ENCODE measurements at regions not wholly inside any gene's neighbourhood (a gene's known extent, or its start where the extent isn't known, plus 50 kb on each side); places are given as distances from the start of the nearest gene placed in this dataset.

DNA sequence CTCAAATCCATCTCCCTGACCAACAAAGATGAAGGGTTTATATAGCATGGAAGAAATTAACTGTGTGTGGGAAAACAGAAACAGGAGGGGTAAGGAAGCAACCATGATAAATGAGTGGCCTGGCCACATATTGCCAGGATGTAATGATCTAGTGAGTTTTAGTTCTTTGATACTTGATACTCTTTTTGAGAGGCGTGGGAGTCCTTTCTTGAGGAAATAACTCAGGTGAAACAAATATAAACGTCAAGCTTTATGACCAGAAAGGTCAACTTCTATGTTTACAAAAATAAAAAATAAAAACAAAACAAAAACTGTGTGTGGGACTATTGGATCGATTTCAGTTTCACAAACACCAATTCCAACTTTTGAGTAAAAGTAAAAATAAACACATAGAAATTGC lies 860.8 kb upstream of the B3GALT2 start:
- no peak overlapping the region for H3K27ac ChIP-seq
- TF ChIP-seq, protein P1, sequence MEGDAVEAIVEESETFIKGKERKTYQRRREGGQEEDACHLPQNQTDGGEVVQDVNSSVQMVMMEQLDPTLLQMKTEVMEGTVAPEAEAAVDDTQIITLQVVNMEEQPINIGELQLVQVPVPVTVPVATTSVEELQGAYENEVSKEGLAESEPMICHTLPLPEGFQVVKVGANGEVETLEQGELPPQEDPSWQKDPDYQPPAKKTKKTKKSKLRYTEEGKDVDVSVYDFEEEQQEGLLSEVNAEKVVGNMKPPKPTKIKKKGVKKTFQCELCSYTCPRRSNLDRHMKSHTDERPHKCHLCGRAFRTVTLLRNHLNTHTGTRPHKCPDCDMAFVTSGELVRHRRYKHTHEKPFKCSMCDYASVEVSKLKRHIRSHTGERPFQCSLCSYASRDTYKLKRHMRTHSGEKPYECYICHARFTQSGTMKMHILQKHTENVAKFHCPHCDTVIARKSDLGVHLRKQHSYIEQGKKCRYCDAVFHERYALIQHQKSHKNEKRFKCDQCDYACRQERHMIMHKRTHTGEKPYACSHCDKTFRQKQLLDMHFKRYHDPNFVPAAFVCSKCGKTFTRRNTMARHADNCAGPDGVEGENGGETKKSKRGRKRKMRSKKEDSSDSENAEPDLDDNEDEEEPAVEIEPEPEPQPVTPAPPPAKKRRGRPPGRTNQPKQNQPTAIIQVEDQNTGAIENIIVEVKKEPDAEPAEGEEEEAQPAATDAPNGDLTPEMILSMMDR (IDR thresholded peaks at IDR 0.05), result no peak
- TF ChIP-seq ZFX (IDR thresholded peaks at IDR 0.05; ENCODE audit: borderline replicate concordance), result no peak

DNA sequence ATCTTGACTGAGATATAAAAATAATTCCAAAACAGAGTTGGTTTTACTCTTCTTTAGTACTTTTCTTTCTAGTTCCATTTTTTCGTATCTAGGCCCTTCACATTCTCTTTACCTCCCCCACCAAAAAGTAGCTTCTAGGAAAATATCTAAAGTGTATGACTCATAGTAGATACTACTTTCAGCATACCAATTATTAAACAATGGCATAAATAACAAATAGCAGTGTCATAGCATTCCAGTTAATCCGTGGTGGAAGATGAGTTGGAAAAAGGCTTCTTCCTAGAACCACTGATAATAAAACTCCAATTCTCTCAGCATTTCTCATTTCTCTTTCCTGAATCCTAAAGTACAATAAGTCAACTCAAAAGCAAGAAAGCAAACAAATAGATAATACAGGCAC lies 859.0 kb upstream of the B3GALT2 start:
- no peak for TF ChIP-seq ZFX (IDR thresholded peaks at IDR 0.05; ENCODE audit: borderline replicate concordance)
- TF ChIP-seq, protein P1 (IDR thresholded peaks at IDR 0.05), result no peak
- no peak overlapping the region for H3K27ac ChIP-seq

DNA sequence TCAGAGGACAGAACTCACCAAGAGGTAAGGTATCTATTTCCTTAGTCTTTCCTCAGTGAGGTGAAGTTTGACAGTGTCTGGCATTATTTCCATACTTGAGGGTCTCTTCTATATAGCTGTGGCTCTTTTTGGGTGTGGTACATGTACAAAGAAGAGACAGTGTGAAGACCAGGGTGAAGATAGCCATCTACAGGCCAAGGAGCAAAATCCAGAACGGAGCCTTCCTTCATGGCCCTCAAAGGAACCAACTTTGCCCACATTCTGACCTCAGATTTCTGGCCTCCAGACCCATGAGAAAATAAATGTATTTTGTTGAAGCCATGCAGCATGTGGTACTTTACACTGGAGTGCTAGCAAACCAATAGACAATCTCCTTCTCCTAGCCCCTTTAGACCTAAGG lies 858.5 kb upstream of the B3GALT2 start:
- TF ChIP-seq ZFX (IDR thresholded peaks at IDR 0.05; ENCODE audit: borderline replicate concordance), result no peak
- TF ChIP-seq, protein P1 (IDR thresholded peaks at IDR 0.05), result no peak
- H3K27ac ChIP-seq, result no peak overlapping the region

DNA sequence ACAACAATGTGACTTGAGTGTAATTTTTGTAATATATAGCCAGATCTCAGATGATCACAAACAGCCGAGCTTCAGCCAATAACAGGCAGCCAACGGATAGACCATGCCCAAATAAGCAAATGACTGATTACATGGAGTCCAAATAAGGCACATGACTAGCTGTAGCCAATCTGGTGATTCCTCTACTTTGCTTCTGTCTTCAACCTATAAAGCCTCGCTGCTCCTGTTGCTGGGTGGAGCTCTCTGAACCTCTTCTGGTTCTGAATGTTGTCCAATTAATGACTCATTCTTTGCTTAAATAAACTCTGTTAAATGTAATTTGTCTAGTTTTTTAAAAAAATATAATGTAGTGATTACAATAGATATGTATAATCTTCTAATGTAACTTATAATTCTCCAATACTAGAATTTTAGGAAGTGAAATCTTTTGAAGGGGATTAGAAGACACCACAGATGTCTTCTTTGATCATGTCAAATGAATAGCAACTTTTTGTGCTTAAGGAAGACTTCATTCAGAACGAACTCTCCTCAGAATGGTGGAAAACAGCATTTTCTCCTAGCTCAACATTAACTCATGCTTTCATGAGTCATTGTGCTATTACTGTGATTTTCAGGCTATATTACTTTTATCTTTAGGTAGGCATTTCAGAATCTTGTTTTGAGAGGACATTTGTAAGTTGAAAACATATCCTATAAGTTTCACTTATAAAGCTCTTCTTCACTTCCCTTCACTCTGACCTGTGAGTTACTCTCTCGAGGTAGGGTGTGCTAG lies 857.8 kb upstream of the B3GALT2 start:
- TF ChIP-seq, protein P1 (IDR thresholded peaks at IDR 0.05), result no peak
- TF ChIP-seq ZFX (IDR thresholded peaks at IDR 0.05; ENCODE audit: borderline replicate concordance), result no peak
- no peak overlapping the region for H3K27ac ChIP-seq

DNA sequence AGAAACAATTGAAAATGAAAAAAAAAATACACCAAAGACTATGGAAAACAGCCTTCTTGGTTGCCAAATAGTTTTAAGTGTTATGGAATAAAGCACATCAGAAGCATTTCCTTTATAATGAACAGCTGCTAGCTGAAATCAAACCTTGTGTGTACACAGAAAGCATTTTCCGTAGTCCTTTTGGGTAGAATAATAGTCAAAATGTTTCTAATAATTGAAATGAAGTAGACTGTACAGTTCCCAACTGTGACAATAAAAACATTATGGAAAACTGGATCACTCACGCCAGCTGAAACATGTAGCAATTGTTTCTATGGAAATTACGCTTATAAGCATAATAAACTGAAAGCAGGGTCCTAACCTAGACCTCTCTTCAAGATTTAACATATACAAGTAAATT lies 856.3 kb upstream of the B3GALT2 start:
- H3K27ac ChIP-seq, result no peak overlapping the region
- TF ChIP-seq, protein P1 (IDR thresholded peaks at IDR 0.05), result no peak
- no peak for TF ChIP-seq ZFX (IDR thresholded peaks at IDR 0.05; ENCODE audit: borderline replicate concordance)

DNA sequence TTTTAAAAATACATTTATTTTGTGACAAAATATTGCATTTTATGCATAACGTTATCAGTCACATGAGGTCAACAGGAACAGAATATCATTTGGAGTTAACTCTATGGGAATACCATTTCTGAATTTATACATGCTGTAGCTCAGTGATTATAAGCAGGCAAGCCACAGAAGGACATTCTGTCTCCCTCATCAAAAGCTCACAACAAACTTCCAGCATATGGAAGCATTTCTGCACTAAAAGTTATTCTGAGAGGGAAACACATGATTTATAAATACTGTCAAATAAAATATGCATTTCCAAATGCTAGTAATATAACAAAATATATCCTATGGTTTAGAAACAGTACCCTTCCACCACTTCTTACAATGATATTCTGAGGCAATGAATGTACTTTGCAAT lies 854.1 kb upstream of the B3GALT2 start:
- TF ChIP-seq ZFX (IDR thresholded peaks at IDR 0.05; ENCODE audit: borderline replicate concordance), result no peak
- TF ChIP-seq, protein P1 (IDR thresholded peaks at IDR 0.05), result no peak
- H3K27ac ChIP-seq, result no peak overlapping the region

DNA sequence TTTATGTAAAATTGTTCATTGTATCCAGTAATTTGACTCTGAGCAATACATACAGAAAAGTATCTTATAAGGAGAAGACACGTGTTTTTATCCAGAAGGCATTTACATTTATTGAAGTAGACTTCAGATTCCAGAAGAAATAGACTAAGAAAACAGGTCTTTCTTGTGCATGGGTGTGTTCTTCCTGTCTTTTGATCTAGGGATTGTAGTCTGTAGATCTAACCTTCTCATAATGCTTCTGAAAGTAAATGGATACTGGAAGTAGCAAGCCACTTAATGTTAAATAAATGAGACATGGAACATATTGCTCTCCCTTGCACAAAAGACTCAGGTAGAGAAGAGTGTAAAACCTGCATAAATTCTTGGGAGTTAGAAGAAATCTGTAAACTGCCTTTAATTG lies 853.2 kb upstream of the B3GALT2 start:
- no peak overlapping the region for H3K27ac ChIP-seq
- TF ChIP-seq, protein P1 (IDR thresholded peaks at IDR 0.05), result no peak
- TF ChIP-seq ZFX (IDR thresholded peaks at IDR 0.05; ENCODE audit: borderline replicate concordance), result no peak

Data from 22Rv1 (cell line).